ENCODE measurements at regions not wholly inside any gene's neighbourhood (a gene's known extent, or its start where the extent isn't known, plus 50 kb on each side); places are given as distances from the start of the nearest gene placed in this dataset.

DNA sequence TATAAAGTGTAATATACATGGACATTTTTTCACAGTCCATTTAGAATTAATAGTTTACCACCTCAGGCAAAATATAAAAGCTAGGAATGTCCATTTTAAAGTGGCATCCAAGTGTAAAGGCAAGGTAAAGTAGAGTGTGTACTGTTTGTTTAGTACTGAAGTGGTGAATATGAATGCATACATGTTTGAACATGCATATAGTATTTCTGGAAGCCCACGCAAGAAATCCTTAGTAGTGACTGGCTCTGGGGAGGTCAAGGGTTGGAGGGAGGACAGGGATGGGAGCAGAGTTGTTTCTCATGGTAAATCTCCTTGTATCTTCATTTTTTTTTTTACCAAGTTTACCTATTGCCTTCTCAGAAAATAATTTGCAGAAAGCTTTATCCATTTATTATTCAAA, 129.2 kb downstream of the UNC5CL start:
- no peak for DNase-seq (ENCODE audit: low read depth in 2 of 2)

- DNase-seq (ENCODE audit: low read depth in 2 of 2): no peak
Measured at GRCh38 chr6:40907198-40907701, 131.8 kb downstream of the UNC5CL start.

DNA sequence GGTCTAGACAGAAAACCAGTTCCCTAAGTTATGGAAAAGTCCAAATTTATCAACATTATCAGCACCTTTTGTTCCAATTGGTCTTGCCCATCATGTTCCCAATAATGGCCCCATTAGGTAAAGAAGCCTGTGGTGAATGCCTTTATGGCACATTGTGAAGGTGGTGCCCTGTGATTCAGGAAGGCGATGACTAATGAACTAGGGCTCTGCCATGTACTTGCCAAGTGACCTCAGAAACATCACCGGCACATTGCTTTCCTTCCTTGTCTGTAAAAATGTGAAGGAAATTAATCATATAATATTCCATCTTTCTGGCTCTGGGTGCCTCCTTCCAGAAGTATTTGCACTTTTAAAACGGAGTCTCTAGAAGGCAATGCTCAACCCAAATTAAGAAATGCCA, 132.3 kb downstream of the UNC5CL start:
- no peak for DNase-seq (ENCODE audit: low read depth in 2 of 2)

GRCh38 chr6:40904583-40905194, 134.3 kb downstream of the UNC5CL start:
- DNase-seq (ENCODE audit: low read depth in 2 of 2): no peak

DNA sequence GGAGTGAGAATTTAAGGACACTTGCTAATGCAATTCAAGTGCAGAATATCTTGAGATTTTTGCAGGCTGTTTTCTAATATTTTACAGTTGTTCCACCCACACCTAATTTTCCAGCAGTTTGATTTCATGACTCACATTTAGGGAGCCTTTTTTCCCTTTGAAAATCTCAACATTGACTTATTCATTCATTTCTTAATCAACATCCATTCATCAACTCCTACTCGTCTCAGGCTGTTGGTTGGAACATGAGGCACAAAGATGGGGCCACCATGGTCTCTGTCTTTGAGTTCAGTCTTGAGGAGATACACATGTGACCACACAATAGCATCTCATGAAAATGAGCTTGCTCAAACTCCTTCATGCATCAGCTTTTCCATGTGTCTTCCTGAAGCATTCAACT, 135.6 kb downstream of the UNC5CL start:
- DNase-seq (ENCODE audit: low read depth in 2 of 2): no peak

- DNase-seq (ENCODE audit: low read depth in 2 of 2): no peak
Measured at GRCh38 chr6:40901322-40902055, 137.5 kb downstream of the UNC5CL start.

DNA sequence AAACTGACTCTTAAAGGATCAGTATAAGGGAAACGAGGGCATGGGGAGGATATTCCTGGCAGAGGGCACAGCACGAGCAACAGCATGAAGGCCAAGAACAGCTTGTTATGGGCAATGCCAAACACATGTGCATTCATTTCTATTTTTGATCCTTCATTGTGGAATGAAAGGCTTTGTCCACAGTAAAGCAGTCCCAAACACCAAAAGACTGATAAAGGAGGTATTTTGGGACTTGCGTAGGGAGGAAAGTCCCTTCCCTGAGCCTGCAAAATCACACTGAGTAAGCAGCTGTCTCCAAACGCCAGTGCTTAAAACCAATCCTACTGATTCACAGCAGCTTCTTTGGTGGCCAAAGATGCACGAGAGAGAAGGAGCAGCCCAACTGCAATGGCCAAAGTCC, 138.2 kb downstream of the UNC5CL start:
- no peak for DNase-seq (ENCODE audit: low read depth in 2 of 2)

DNA sequence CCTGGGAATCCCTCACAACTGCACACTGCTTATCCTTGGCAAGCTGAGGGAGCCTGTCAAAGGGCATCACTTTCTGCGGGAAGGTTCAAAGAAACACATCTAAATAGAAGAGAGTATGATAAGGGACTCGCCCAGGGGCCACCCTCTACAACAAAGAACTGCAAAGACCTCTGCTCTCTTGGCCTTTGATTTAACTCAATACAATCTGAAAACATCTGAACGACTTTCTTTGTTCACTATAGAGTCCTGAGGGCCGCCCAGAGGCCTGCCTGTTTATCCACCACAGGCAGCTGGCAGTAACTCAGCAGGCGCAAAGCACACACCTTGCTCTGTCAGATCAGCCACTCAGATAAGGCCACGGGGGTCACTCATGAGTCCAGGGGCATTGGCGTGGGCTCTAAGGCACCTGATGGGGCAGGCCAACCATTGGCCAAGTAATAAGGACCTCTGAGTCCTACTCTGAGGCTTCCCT, 139.3 kb downstream of the UNC5CL start:
- no peak for DNase-seq (ENCODE audit: low read depth in 2 of 2)

DNA sequence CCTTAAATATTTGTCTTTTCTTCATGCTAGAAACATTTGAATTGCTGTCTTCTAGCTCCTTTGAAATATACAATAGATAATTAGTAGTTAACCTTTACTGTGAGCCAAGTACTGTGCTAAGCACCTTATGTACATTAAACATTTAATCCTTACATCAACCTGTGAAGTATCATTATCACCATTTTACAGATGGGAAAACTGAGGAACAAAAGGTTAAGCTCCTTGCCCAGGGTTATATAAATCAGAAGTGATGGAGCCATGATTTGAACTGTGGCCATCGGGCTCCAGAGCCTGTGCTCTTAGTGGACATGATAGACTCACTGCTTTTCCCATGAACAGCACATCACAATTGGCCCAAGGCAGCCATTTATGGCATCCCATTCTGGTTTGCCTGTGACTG, 140.9 kb downstream of the UNC5CL start:
- no peak for DNase-seq (ENCODE audit: low read depth in 2 of 2)

DNA sequence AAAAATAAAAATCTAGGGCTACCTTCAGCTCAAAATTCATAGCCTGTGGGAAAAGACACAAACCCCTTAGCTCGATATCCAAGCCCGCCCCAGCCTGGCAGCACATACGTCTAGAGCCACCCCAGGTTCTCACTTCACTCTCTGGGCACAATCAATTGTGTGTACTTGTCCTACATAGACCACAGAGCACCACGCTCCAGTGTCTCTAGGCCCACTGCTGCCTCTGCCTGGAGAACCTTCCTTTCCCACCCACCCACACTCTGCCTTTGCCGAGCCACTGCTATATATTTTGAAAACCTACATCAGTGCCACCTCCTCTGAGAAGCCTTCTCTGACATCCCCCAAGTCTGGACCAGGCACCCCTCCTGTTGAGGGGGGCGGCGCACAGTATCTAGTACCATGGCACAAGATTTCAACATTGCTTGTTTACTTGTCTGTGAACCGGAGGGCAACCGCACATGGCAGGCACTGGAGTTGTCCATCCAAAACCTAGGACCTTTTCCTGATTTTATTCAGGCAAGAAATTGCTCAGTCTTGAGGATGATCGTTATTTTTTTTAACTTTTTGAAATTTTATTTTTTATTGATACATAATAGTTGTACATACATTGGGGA, 141.5 kb downstream of the UNC5CL start:
- no peak for DNase-seq (ENCODE audit: low read depth in 2 of 2)

GRCh38 chr6:40896696-40897095, 142.3 kb downstream of the UNC5CL start:
- no peak for DNase-seq (ENCODE audit: low read depth in 2 of 2)

GRCh38 chr6:40894962-40895799, 143.8 kb downstream of the UNC5CL start:
- no peak for DNase-seq (ENCODE audit: low read depth in 2 of 2)

- DNase-seq (ENCODE audit: low read depth in 2 of 2): no peak
Measured at GRCh38 chr6:40893021-40893420, 146.0 kb downstream of the UNC5CL start.

DNA sequence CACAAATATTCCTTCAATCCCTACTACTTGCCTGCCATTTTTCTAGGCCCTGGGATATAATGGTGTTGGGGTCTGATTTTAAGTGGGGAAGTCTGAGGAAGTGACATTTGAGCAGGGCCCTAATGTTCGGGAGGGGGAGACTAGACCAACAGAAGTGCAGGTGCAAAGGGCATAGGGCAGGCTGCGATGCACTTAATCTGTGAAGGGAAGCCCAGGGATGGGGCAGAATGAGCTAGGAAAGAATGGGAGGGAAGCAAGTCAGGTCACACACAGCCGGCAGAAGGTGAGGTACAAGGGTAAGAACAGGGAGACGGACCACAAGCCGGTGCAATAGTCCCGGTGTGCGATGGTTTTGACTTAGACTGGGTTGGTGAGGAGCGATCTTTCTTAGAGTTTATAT, 146.8 kb downstream of the UNC5CL start:
- no peak for DNase-seq (ENCODE audit: low read depth in 2 of 2)

DNA sequence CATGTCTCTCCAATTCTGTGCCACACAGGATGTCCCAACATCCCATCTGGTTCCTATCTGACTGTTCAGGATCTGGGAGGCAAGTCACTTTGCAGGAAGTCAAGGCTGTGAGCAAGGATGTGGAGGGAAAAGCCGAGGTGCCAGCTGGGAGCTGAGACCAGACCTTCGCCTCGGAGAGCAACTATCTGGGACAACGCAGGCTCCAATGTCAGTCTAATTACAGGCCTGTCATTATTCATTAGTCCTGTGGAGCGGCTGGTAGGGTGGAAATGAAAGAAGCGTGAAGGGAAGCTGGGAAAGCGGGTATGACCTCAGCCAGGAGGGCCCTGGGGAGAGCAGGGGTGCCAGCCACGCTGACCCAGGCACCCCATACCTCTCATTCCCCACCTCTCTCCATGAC, 147.3 kb downstream of the UNC5CL start:
- DNase-seq (ENCODE audit: low read depth in 2 of 2): no peak

GRCh38 chr6:40891131-40891530, 147.9 kb downstream of the UNC5CL start:
- no peak for DNase-seq (ENCODE audit: low read depth in 2 of 2)

DNA sequence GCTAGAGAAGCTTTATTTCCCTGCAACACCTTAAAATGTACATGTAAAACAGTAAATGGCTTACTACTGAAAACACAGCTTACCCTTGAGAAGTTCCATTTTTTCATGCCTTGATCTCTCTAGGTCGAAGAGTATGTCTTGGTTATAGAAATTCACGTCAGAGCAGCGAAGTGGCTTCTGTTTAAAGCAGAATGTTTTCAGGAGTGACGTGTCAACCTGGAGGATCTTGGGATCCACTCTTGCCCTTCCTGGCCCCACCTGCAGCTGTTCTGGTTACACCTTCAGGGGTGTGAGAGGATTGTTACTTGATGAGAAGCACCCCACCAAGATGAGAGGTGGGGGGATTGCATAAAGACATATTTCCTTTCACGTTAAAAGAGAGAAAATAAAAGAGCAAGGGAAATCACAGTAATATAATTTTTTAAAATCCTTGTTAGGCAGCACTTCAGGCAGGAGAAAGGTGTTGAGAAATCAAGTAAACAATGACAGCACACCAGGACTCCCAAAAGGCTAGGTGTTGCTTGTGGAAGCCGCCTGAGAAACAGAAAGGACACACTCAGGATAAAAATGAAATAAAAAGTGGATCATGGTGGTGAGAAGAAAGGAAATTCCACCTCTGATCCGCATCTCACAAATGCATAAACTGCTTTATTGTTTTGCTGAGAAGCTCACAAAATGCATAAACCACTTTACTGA, 149.7 kb downstream of the UNC5CL start:
- no peak for DNase-seq (ENCODE audit: low read depth in 2 of 2)

- no peak for DNase-seq (ENCODE audit: low read depth in 2 of 2)
Measured at GRCh38 chr6:40888456-40888990, 150.5 kb downstream of the UNC5CL start.

DNA sequence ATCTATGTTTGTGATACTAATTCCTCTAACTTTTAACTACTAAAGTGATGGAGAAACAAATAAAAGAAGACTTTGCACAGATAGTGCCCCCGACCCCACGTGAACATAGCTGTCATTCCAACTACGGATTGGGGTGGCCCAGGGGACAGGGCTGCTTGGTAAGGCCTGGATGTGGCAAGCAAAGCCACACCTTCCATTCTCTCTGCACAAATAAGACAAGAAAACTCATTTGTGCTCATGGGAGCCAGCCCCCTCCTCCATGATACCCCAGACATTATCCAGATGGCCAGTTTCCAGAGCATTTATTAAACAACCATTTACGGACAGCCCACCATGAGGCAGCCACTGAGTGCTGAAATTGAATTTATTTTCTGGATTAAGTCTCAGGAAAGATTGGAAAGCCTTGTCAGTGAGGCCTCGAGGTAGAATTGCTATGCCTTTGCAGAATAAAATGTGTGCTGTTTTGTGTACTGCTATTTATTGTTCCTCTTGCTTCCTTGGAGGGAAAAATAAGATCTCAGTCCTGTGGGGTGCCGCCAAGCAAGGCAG, 151.2 kb downstream of the UNC5CL start:
- DNase-seq (ENCODE audit: low read depth in 2 of 2): no peak

DNA sequence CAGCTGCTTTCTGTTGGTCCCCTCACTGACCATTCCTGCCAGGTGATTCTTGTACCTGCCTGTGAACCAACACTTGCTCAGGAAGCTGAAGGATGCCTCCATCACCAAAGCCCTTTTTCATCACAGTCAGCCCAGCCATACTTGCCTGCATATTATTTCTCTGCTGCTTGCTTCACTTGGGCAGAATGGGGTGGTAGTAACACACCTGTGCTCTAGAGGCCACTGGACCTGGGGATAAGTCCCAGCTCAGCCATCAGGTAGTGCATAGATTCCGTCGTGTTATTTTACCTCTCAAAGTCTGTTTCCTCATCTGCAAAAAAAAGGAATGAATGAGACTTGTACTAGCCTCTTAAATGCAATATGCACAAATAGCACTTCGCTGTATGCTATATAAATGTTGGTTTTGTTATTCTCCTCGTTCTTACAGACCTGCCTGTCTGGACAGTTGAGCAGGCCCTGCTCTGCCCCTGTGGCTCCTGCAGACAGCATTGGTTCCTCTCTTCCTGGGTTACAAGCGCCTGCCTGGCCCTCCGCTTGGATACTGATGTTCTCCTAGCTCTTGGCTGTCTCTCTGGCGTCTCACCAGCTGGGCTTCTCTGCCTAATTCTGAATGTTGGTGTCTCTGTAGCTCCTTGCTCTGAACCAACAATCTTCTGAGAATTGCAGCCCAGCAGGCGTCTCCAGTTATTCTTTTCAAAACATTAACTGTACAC, 151.8 kb downstream of the UNC5CL start:
- no peak for DNase-seq (ENCODE audit: low read depth in 2 of 2)
